ENCODE measurements at regions not wholly inside any gene's neighbourhood (a gene's known extent, or its start where the extent isn't known, plus 50 kb on each side); places are given as distances from the start of the nearest gene placed in this dataset.

- Histone ChIP-seq H3K36me3 (ENCODE audit: insufficient read depth, low read depth, low read length) (no peaks in the 10 kb centered on the region), H3K4me1 (ENCODE audit: insufficient read depth, low read length) (no peaks in the 10 kb centered on the region), H3K9ac (ENCODE audit: low read depth, low read length) (no peak overlapping the region), H3K4me3 (ENCODE audit: low read length) (no peak overlapping the region), H3K27me3 (ENCODE audit: insufficient read depth, low read length) (no peaks in the 10 kb centered on the region), H3K27ac (ENCODE audit: low read length) (no peak overlapping the region), H3K9me3 (ENCODE audit: insufficient read depth, low read depth, low read length) (no peaks in the 10 kb centered on the region; the same call in 1 of the 2 replicates)
Measured at GRCh38 chr6:213284-213683, 79.0 kb upstream of the DUSP22 start.

DNA sequence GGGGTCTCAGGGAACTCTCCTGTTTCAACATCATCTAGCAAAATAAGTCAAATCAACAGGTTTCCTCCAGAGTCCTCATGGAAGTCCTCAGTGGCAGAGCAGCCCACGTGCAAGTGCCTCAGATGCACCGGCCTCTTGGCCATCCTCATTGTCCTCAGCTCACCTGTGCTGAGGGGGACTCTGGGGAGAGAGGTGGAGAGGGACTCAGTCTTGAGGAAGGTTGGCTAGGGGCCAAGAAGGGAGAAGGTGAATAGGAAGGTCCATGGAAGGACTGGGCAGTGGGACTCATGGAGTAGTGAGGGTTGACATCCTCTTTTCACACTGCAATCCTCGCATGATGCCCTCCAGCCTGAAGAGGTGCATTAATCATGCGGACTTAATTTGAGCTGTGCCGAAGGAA is 77.9 kb upstream of the DUSP22 start:
- H3K36me3 ChIP-seq (ENCODE audit: insufficient read depth, low read depth, low read length), result no peaks in the 10 kb centered on the region
- H3K27ac ChIP-seq (ENCODE audit: low read length), result no peak overlapping the region
- no peak overlapping the region for H3K9ac ChIP-seq (ENCODE audit: low read depth, low read length)
- no peaks in the 10 kb centered on the region for H3K27me3 ChIP-seq (ENCODE audit: insufficient read depth, low read length)
- no peaks in the 10 kb centered on the region for H3K4me1 ChIP-seq (ENCODE audit: insufficient read depth, low read length)
- H3K9me3 ChIP-seq (ENCODE audit: insufficient read depth, low read depth, low read length), result no peaks in the 10 kb centered on the region; the same call in 1 of the 2 replicates
- H3K4me3 ChIP-seq (ENCODE audit: low read length), result no peak overlapping the region

DNA sequence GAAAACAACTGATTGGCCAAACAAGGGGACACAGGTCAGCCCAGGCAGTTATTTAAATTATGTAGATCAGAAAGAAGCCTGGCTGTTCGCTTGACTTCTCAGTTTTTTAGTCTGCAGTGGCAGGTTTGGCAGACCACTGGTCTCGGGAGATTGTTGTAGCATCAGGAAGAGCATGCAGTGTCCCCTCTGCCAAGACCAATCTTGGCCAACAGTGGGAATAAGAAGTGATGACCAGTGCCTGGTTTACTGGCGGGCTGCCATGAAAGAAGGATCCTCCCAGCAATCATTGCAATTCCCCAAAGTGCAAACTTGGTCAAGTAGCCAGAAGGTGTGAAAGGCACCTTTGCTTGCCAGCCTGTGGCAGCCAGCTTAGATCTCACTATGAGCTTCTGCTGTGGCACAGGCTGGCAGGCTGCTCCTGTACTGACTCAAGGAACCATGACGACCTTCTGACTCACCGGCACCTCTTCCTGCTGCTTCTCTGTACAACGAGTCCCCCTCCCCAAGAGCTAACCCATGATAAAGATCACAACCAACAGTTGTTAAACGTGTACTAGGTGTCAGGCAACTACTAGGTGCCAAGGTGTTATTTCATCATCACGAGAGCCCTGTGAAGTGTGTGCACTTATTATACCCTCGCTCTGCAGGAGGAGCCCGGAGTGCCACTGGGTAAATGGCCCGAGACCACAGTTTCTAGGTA is 76.8 kb upstream of the DUSP22 start:
- no peaks in the 10 kb centered on the region for H3K27me3 ChIP-seq (ENCODE audit: insufficient read depth, low read length)
- no peak overlapping the region for H3K9ac ChIP-seq (ENCODE audit: low read depth, low read length)
- no peak overlapping the region for H3K27ac ChIP-seq (ENCODE audit: low read length)
- no peak overlapping the region for H3K4me3 ChIP-seq (ENCODE audit: low read length)
- no peaks in the 10 kb centered on the region for H3K36me3 ChIP-seq (ENCODE audit: insufficient read depth, low read depth, low read length)
- no peaks in the 10 kb centered on the region; the same call in 1 of the 2 replicates for H3K9me3 ChIP-seq (ENCODE audit: insufficient read depth, low read depth, low read length)
- peaks cover 3% of the 10 kb centered on the region; the same call in 1 of the 2 replicates for H3K4me1 ChIP-seq (ENCODE audit: insufficient read depth, low read length)

DNA sequence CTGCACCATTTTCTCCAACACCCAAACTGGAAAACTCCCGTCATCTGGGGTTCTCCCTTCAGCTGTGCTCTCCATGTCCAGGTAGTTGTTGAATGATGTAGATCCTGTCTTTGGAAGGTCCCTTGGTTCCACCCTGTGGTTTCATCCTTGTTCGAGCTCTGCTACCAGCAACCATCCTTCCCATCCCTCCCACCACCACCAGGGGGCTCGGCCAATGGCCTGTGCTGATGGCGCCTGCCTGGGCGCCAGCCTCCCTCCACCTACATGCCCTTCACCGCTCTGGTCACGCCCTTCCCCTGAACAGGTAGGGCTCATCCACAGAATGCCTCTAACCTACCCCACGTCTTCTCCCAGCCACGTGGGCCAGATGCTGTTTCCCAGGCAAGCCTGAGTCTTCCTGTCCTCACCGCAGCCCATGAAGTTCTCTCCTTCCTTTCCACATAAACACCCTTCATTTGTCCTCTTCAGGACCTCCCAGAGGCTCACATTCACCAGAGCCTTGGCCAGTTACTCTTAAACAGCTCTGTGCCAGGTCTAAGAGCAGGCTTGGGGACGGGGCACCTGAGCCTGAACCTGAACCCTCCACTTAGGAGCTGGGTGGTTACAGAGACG is 75.1 kb upstream of the DUSP22 start:
- H3K4me3 ChIP-seq (ENCODE audit: low read length), result no peak overlapping the region
- H3K4me1 ChIP-seq (ENCODE audit: insufficient read depth, low read length), result peaks cover 7% of the 10 kb centered on the region; the same call in 1 of the 2 replicates

DNA sequence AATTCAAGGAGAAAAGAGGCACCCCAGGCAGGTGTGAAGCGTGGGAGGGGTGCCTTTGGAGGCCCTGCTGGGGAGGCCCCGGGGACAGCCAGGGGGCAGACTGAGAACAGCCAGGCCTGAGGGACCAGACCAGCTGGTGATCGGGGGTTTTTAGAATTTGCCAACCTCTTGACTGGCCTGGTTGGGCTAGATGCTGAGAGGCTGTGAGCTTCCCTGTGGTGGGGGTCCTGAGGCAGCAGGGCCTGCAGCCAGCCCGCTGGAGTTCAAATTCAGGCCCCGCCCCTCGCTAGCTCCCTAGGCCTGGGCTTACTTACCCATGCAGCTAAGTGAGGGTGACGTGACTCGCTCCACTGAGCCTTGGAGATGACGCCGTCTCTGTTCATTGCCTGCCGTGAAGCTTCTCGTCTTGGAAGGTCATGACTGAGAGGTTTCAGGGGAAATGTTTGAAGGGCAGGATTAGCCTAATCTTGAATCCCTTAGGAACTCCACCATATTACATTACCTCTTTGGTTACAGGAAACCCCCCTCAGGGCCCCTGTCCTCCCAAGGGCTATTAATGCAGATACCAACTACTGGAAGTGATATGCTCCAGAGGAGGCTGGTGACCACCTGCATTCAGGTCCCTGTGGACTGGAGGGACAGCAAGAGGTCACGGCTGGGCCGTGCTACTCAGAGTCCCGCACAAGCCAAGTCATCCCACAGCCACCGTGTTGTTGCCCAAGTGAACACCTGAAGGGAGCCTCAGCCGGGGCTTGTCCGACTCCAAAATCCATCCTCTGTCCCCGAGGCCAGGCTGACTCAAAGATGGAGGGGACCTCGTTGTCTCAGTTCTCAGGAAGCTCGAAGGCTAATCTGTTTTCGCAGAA is 73.9 kb upstream of the DUSP22 start:
- H3K27ac ChIP-seq (ENCODE audit: low read length), result no peak overlapping the region

More for the DNA sequence above, 75.1 kb upstream of the DUSP22 start:
- Histone ChIP-seq H3K9ac (ENCODE audit: low read depth, low read length) (no peak overlapping the region), H3K9me3 (ENCODE audit: insufficient read depth, low read depth, low read length) (no peaks in the 10 kb centered on the region; the same call in 1 of the 2 replicates), H3K36me3 (ENCODE audit: insufficient read depth, low read depth, low read length) (no peaks in the 10 kb centered on the region), H3K27ac (ENCODE audit: low read length) (no peak overlapping the region), H3K27me3 (ENCODE audit: insufficient read depth, low read length) (no peaks in the 10 kb centered on the region)

DNA sequence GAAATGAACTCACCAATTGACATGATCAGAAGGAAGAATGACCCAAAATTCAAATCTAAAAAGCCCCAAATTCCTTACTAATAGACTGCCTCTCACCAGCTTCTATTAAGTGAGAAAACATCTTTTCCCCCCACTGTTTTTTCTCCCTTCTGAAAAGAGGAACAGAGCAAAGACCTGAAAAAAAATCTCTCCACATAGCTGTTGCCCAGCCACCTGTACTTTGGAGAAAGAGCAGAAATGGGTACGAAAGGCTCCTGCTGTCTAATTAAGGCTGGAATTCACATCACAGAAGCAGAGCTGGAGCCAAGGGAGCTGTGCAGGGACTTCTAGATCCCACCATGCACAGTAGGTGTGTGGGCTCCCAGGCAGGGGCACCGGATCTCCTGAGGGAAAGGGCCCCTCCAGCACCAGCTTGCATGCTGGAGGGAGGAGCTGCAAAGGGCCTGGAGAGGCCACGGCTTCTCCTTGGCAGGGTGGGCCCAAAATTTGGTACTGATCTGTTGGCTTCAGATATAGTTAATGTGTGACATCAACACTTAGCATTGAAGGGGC is 73.2 kb upstream of the DUSP22 start:
- Histone ChIP-seq H3K36me3 (ENCODE audit: insufficient read depth, low read depth, low read length) (no peaks in the 10 kb centered on the region), H3K27ac (ENCODE audit: low read length) (no peak overlapping the region), H3K9ac (ENCODE audit: low read depth, low read length) (no peak overlapping the region), H3K4me1 (ENCODE audit: insufficient read depth, low read length) (peaks cover 7% of the 10 kb centered on the region; the same call in 1 of the 2 replicates), H3K4me3 (ENCODE audit: low read length) (no peak overlapping the region), H3K9me3 (ENCODE audit: insufficient read depth, low read depth, low read length) (no peaks in the 10 kb centered on the region), H3K27me3 (ENCODE audit: insufficient read depth, low read length) (no peaks in the 10 kb centered on the region)

More for the DNA sequence above, 73.9 kb upstream of the DUSP22 start:
- no peaks in the 10 kb centered on the region; the same call in 1 of the 2 replicates for H3K9me3 ChIP-seq (ENCODE audit: insufficient read depth, low read depth, low read length)
- H3K9ac ChIP-seq (ENCODE audit: low read depth, low read length), result no peak overlapping the region
- H3K36me3 ChIP-seq (ENCODE audit: insufficient read depth, low read depth, low read length), result no peaks in the 10 kb centered on the region
- peaks cover 7% of the 10 kb centered on the region; the same call in 1 of the 2 replicates for H3K4me1 ChIP-seq (ENCODE audit: insufficient read depth, low read length)
- H3K27me3 ChIP-seq (ENCODE audit: insufficient read depth, low read length), result no peaks in the 10 kb centered on the region
- H3K4me3 ChIP-seq (ENCODE audit: low read length), result no peak overlapping the region

GRCh38 chr6:219641-220198 is 72.6 kb upstream of the DUSP22 start:
- Histone ChIP-seq H3K27ac (ENCODE audit: low read length) (no peak overlapping the region), H3K4me3 (ENCODE audit: low read length) (no peak overlapping the region), H3K9ac (ENCODE audit: low read depth, low read length) (no peak overlapping the region), H3K9me3 (ENCODE audit: insufficient read depth, low read depth, low read length) (no peaks in the 10 kb centered on the region), H3K4me1 (ENCODE audit: insufficient read depth, low read length) (peaks cover 7% of the 10 kb centered on the region; the same call in 1 of the 2 replicates), H3K27me3 (ENCODE audit: insufficient read depth, low read length) (no peaks in the 10 kb centered on the region), H3K36me3 (ENCODE audit: insufficient read depth, low read depth, low read length) (no peaks in the 10 kb centered on the region)

DNA sequence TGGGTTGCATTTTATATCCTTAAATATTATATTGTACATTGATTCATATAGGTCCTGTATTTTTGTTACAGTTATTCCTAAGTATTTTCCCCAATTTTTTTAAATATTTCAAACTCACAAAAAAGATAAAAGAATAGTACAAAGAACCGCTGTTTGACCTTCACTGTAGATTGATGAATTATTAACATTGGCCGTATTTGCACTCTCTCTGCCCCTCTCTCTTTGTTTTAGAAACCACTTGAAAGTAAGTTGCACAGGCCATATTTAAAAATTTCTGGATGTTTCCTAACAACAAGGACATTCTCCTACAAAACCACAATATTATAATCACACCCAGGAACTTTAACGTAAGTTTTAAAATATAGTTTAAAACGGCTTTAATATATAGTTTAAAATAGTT is 72.0 kb upstream of the DUSP22 start:
- Histone ChIP-seq H3K4me1 (ENCODE audit: insufficient read depth, low read length) (peaks cover 7% of the 10 kb centered on the region; the same call in 1 of the 2 replicates), H3K27me3 (ENCODE audit: insufficient read depth, low read length) (no peaks in the 10 kb centered on the region), H3K4me3 (ENCODE audit: low read length) (no peak overlapping the region), H3K9ac (ENCODE audit: low read depth, low read length) (no peak overlapping the region), H3K9me3 (ENCODE audit: insufficient read depth, low read depth, low read length) (no peaks in the 10 kb centered on the region), H3K27ac (ENCODE audit: low read length) (no peak overlapping the region), H3K36me3 (ENCODE audit: insufficient read depth, low read depth, low read length) (no peaks in the 10 kb centered on the region)

DNA sequence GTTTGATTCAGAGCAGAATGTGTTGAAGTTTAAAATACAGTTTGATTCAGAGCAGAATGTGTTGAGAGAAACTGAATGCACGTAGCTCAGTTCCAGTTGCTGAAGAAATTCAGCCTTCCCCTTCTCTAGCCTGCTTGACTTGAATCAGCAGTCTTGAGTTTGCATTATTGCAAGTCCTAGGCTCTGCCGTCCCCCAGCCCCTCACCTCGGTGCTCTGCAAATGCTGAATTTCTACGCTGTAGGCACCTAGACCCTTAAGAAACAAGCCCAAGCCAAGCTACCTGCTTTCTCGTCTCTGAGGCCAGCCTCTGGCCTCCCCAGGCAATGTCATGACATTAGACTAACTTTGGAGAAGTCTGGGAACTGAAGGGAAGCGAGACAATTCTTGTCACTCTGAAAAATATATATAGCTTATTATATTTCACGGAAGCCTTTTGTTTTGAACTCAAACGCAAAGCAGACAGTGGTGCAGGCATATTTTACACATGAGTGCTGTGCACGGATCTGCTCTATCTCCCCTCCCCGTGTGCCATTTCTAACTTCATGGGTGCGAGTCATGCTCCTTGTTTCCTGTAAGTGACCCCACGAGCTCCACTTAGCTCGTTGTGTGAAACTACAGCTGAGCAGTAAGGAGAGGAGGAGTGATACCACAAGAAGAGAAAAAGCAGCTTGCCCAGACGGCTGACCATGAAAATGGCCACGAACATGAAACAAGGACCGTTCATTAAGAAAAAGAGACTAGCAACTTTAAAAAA is 71.4 kb upstream of the DUSP22 start:
- no peaks in the 10 kb centered on the region for H3K27me3 ChIP-seq (ENCODE audit: insufficient read depth, low read length)
- no peaks in the 10 kb centered on the region for H3K9me3 ChIP-seq (ENCODE audit: insufficient read depth, low read depth, low read length)
- peaks cover 7% of the 10 kb centered on the region; the same call in 1 of the 2 replicates for H3K4me1 ChIP-seq (ENCODE audit: insufficient read depth, low read length)
- H3K4me3 ChIP-seq (ENCODE audit: low read length), result no peak overlapping the region
- no peak overlapping the region for H3K9ac ChIP-seq (ENCODE audit: low read depth, low read length)
- no peaks in the 10 kb centered on the region for H3K36me3 ChIP-seq (ENCODE audit: insufficient read depth, low read depth, low read length)
- H3K27ac ChIP-seq (ENCODE audit: low read length), result no peak overlapping the region

GRCh38 chr6:221531-222349 is 70.5 kb upstream of the DUSP22 start:
- no peak overlapping the region for H3K9ac ChIP-seq (ENCODE audit: low read depth, low read length)
- H3K27ac ChIP-seq (ENCODE audit: low read length), result no peak overlapping the region
- no peak overlapping the region for H3K4me3 ChIP-seq (ENCODE audit: low read length)
- no peaks in the 10 kb centered on the region for H3K27me3 ChIP-seq (ENCODE audit: insufficient read depth, low read length)
- peaks cover 7% of the 10 kb centered on the region; the same call in 1 of the 2 replicates for H3K4me1 ChIP-seq (ENCODE audit: insufficient read depth, low read length)
- H3K9me3 ChIP-seq (ENCODE audit: insufficient read depth, low read depth, low read length), result no peaks in the 10 kb centered on the region
- no peaks in the 10 kb centered on the region for H3K36me3 ChIP-seq (ENCODE audit: insufficient read depth, low read depth, low read length)

All from iPS-20b (cell line).